HG03039 (cell line): ENCODE measurements at regions not wholly inside any gene's neighbourhood (a gene's known extent, or its start where the extent isn't known, plus 50 kb on each side); places are given as distances from the start of the nearest gene placed in this dataset.
"Not testable (repeated sequence)": the region's sequence is repeated elsewhere in the genome, so short reads cannot be mapped to it uniquely, and the experiment has no call there.

Source experiments
- ATAC-seq: cut with Tn5 transposase; IDR thresholded peaks from one replicate; pipeline ENCODE4 v1.9.1; 2021; ENCODE audit warnings: mild to moderate bottlenecking, moderate library complexity; ENCODE audit not compliant: unreplicated experiment

DNA sequence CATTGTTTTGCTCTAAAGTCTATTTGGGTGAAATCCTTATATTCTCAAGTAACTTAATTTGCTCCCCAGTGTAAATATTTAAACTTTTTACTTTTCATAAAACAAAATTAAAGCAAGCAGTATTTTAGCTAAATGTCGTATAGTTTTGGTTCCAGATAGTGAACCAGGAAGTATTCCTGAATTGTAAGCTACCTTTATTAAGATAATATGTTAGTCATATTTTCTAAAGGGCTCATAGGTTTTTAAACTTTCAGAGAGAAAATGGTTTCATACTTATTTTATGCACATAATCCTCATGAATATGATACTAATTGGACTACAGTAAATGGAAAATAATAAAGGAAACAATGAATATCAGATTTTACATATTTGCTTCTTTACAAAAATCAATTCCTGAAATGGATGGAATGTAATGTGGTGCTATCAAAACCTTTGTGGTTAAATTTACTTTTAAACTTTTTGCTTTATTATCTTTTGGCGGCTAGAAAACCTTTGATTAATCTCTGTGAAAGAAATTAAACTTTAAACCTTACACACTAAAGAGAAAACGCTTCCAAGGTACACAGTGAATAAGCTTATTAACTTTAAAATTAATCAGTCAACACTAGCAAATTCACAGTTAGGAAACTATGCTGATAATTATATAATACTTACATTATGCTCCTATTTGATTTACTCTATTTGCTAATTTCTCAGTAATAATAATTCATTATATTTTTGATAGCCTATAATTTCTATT lies 76.6 kb upstream of the RHOBTB1 start:
- no peak for ATAC-seq

DNA sequence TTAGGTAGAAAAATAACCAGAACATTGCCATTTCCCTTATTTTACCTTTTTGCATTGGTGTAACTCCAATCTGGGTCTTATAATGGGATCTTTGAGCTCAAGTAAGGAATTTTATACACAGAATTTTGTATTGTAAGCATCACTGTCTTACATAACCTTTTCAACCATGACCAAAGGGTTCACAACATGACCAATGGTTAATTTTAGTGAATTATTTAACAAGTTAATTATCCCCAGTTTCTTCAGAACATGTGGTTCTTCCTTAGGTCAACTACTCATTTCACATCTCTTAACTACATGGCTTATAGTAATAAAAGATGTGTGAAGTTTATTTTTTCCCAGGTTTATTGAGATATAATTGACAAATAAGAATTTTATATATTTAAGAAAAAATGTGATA lies 74.2 kb upstream of the RHOBTB1 start:
- ATAC-seq: no peak

DNA sequence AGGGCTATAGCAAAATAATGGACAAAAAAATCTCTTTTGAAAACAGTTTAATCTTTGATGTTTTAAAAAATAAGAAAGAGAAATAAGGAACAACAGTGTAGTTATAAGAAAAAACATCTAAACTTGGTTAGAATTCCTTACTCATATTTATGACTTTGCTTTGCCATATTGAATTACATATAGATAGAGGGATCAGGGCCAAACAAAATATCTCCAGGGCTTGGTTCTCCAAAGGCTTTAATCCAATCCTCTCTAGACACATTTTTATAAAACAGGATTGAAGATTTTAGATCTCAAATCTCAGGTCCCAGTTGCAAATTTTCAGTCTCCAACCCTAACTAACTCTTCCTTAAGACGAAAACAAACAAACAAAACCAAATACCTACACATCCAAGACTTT lies 72.6 kb upstream of the RHOBTB1 start:
- no peak for ATAC-seq

DNA sequence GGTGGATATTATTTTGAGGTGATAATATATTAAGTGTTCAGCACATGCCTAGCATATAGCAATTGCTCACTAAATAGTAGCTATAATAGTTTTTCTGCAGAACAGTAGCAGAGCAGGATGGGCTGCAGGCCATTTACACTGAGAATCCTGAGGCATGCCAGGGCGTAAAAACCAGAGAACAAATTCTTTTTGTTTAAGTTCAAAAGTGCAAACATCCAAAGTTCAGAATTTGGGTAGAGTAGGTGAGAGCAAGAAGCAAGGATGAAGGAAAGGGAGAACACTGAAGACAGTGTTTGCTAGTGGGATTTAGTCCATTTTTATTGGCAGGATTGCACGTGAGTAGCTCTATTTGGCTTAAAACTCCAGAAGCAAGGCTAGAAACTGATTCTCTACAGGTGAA lies 72.0 kb upstream of the RHOBTB1 start:
- ATAC-seq: no peak

DNA sequence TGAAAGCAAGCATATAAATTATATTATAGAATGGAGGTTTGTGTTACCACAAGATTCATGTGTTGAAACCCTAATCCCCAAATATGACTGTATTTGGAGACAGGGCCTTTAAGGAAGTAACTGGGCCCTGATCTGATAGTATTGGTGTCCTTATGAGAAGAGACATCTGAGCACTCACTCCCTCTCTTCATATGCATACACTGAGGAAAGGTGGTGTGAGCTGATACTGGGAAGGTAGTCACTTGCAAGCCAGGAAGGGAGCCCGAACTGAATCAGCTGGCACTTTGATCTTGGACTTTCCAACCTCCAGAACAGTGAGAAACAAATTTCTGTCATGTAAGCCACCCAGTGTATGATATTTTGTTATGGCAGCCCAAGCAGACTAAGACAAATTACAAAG lies 66.9 kb upstream of the RHOBTB1 start:
- no peak for ATAC-seq

DNA sequence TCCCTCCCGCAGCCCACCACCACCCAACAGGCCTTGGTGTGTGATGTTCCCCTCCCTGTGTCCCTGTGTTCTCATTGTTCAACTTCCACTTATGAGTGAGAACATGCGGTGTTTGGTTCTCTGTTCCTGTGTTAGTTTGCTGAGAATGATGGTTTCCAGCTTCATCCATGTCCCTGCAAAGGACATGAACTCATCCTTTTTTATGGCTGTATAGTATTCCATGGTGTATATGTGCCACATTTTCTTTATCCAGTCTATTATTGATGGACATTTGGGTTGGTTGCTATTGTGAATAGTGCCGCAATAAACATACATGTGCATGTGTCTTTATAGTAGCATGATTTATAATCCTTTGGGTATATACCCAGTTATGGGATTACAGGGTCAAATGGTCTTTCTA lies 59.1 kb upstream of the RHOBTB1 start:
- ATAC-seq: not testable (repeated sequence)

DNA sequence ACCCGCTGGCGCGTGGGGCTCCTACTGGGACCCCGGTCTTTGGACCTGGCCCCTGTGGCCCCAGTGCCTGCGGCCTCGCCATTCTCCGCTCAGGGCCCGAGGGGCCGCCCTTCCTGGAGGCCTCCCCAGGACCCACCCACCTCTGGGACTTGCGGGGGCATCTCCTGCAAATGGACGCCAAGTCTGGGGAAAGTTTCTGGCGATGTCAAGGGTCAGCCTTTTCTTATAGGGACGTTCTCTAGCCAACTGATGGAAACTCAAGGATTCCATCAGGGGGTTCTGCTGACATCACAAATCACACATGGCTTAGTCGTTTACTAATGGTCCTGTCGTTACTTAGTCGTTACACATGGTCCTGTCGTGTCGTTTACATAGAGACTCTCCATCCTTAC lies 57.7 kb upstream of the RHOBTB1 start:
- no peak for ATAC-seq

DNA sequence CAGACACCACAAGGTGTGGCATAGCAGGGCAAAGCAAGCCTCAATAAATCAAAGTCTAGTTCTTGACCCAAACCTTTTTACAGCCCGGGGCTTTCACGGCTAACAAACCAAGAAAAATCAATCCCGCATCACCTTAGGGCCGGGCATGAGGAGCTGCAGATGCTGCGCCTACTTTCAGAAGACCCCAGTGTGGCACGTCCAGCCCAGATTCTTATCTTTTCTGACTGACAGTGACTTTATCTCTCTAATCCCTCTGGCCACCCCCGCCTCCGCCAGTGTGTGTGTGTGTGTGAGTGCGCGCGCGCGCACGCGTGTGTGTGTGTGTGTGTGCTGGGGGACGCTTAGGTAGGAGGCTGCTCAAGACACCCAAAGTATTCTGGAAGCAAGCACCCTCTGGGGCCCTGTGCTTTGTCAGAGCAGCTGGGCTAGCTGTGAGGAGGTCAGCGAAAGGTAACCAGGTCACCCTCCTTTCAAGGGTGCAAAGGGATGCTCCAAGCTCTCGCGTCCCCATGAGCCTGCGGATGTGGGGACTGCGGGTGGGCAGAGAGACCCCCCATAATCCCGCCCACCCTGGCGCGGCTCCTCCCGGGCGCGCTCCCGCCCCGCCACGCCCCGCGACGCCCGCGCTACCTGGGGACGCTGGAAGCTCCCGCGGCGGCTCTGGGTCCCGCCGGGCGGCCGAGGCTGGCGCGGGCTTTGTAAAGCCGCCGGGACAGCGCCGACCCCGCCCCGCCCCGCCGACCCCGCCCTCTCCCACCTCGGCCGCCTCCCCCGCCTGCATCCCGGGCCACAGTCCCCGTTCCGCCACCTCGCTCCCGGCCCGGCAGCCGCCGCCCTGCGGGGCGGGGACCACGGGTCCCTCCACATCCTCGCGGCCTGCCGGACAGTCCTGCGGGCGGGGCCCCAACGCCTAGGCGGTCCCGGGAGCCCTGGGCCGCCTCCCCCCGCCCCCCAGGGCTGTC lies 57.1 kb upstream of the RHOBTB1 start:
- no peak for ATAC-seq

DNA sequence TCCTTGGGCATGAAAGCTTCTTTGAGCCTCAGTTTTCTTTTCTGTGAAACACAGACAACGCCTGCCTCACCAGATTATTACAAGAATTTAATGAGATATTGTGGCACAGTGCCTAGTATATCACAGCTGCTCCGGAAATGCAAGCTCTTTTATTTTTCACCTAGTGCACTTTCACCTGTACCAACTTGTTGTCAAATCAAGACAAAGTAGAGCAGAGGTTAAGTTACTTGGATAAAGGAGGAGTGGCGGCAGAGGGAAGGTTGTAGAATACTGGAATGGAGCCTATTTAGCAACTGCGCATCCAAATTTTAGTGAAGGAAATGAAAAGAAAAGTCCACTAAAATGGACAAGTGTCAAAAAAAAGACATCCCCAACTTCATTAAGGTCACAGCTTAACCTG lies 54.9 kb upstream of the RHOBTB1 start:
- no peak for ATAC-seq

DNA sequence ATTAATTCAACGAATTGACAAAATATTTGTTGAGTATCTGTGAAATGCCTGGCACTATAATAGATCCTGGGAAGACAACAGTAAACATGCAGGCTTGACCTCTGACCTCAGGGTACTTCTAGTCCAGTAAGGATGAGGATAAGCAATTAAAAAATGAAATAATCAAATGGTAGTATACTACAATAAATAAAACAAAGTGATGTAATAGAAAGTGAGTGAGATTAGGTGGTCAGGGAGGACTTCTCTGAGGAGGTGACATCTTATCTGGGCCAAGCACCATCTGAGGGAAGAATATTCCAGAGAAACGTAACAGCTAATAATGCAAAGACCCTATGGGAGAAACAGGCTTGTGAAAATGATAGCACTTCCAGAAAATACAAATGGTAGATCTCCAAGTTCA lies 50.1 kb upstream of the RHOBTB1 start:
- ATAC-seq: no peak
